Adrenal gland (tissue), 5 donors: ENCODE measurements at regions not wholly inside any gene's neighbourhood (a gene's known extent, or its start where the extent isn't known, plus 50 kb on each side); places are given as distances from the start of the nearest gene placed in this dataset.

Experiments
- POLR2A ChIP-seq, 2 donors: fragments of 450-650 bp; IDR thresholded peaks; one replicate each; pipeline ENCODE4 v1.6.1; 2017; ENCODE audit warnings: antibody characterized with exemption in 2 of 2, mild to moderate bottlenecking in 2 of 2, moderate library complexity in 1 of 2
- TF ChIP-seq, protein P1 (sequence below), 6 experiments: fragments of 450-650 bp in 4 of 6; fragments of 200-600 bp in 2 of 6; sonication (generic) in 1 of 6; IDR thresholded peaks; 1 replicate in 5 of 6; 2 replicates in 1 of 6; pipeline versions ENCODE4 v1.5.1 to v1.8.0; 2016 to 2021; ENCODE audit warnings: antibody characterized with exemption in 6 of 6, mild to moderate bottlenecking in 2 of 6, moderate library complexity in 1 of 6
- donor health status: DM: no; HTN: no; CAD: no.

DNA sequence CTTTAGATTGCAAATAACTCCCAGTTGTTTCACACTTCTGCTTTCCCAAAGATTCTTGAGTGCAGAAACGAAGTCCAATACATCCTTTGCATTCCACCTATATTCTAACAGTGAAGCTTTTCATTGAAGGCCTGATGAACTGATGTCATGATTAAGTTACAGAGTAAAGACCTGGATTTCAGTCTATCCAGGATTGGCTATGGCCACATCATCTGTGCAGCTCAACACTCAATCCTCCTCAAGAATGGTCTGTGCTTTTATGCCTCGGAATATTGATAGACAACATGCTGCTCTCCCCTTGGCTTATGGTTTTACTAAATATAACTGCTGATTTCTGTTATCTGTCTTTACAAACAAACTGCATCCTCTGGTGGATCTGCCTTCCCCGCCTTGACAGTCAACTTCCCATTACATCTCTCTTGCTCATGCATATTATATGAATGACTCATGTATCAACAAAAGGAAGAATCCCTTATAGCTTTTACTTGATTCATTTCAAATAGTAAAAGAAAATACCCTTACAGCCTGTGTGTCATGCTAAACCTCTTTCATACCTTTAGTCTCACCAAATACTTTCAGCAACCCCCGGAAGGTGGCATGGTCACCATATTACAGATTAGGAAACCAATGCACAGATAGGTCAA is 59.5 kb downstream of the SCN11A start:
- TF ChIP-seq, protein P1, sequence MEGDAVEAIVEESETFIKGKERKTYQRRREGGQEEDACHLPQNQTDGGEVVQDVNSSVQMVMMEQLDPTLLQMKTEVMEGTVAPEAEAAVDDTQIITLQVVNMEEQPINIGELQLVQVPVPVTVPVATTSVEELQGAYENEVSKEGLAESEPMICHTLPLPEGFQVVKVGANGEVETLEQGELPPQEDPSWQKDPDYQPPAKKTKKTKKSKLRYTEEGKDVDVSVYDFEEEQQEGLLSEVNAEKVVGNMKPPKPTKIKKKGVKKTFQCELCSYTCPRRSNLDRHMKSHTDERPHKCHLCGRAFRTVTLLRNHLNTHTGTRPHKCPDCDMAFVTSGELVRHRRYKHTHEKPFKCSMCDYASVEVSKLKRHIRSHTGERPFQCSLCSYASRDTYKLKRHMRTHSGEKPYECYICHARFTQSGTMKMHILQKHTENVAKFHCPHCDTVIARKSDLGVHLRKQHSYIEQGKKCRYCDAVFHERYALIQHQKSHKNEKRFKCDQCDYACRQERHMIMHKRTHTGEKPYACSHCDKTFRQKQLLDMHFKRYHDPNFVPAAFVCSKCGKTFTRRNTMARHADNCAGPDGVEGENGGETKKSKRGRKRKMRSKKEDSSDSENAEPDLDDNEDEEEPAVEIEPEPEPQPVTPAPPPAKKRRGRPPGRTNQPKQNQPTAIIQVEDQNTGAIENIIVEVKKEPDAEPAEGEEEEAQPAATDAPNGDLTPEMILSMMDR (IDR thresholded peaks at IDR 0.05): no peak
- TF ChIP-seq POLR2A (IDR thresholded peaks at IDR 0.05): no peak
